T-cell (primary cell): ENCODE measurements at regions not wholly inside any gene's neighbourhood (a gene's known extent, or its start where the extent isn't known, plus 50 kb on each side); places are given as distances from the start of the nearest gene placed in this dataset.

Source experiments
- ATAC-seq, 4 experiments: fragments of 200-7000 bp in 3 of 4; fragments of 150-1000 bp in 1 of 4; cut with Tn5 transposase; replicated peaks in 1 of 4; 1 replicate in 3 of 4; 2 replicates in 1 of 4; pipeline ENCODE4 v1.10.0; 2021; ENCODE audit warnings: moderate library complexity in 3 of 4, mild to moderate bottlenecking in 2 of 4, moderate number of reproducible peaks in 1 of 4
- CTCF ChIA-PET, 2 donors: fragments of 300-600 bp; sonication (Branson Sonifier 250); formaldehyde crosslinking; loops; one replicate each; lab custom pipeline; 2022; ENCODE audit warnings: antibody characterized with exemption in 2 of 2; lab: Charles Lee
- POLR2A ChIA-PET, 2 donors: fragments of 300-600 bp; sonication (Branson Sonifier 250); formaldehyde crosslinking; loops; one replicate each; lab custom pipeline; 2022; ENCODE audit warnings: antibody characterized with exemption in 2 of 2; lab: Charles Lee
- DNase-seq, 35 experiments: peaks; one replicate each; pipeline versions ENCODE4 v3.0.0 to v3.0.0-alpha.2; 2013 to 2023
- H3K27ac ChIP-seq: one replicate; pipeline ENCODE4 v1.5.1; 2013; ENCODE audit warnings: low read length
- H3K27me3 ChIP-seq, 2 experiments: replicated peaks in 1 of 2; 1 replicate in 1 of 2; 2 replicates in 1 of 2; pipeline versions ENCODE4 v1.6.1 to v1.7.0; 2013; ENCODE audit warnings: low read length in 1 of 2, mixed read lengths in 1 of 2; ENCODE audit not compliant: control insufficient read depth in 2 of 2, insufficient read depth in 2 of 2; ENCODE audit errors: extremely low read depth in 1 of 2
- H3K36me3 ChIP-seq, 2 donors: 1 replicate in 1 of 2; 2 replicates in 1 of 2; pipeline versions ENCODE4 v1.6.1 to v1.7.0; 2013; ENCODE audit warnings: low read length in 1 of 2; ENCODE audit not compliant: control insufficient read depth in 2 of 2, insufficient read depth in 1 of 2; ENCODE audit errors: extremely low read depth in 1 of 2
- H3K4me1 ChIP-seq, 2 experiments: 1 replicate in 1 of 2; 2 replicates in 1 of 2; pipeline versions ENCODE4 v1.6.1 to v1.7.0; 2013; ENCODE audit warnings: low read length in 2 of 2, mixed read lengths in 1 of 2; ENCODE audit not compliant: insufficient read depth in 2 of 2, control insufficient read depth in 1 of 2; ENCODE audit errors: extremely low read depth in 1 of 2
- H3K4me3 ChIP-seq, 2 donors: 1 replicate in 1 of 2; 2 replicates in 1 of 2; pipeline versions ENCODE4 v1.5.1 to v1.7.0; 2013; ENCODE audit warnings: mild to moderate bottlenecking in 2 of 2, low read length in 1 of 2, moderate library complexity in 1 of 2; ENCODE audit not compliant: control insufficient read depth in 1 of 2; ENCODE audit errors: extremely low read depth in 1 of 2
- H3K9me3 ChIP-seq: 2 replicates; pipeline ENCODE4 v1.7.0; 2013
- H3K27ac Mint-ChIP-seq, 2 donors: one replicate each; pipeline ENCODE4 v1.8.0; 2020 to 2021; ENCODE audit warnings: mild to moderate bottlenecking in 2 of 2, mixed read lengths in 2 of 2
- H3K27me3 Mint-ChIP-seq, 2 donors: one replicate each; pipeline ENCODE4 v1.8.0; 2021 to 2022; ENCODE audit warnings: mixed read lengths in 2 of 2
- H3K36me3 Mint-ChIP-seq: one replicate; pipeline ENCODE4 v1.8.0; 2021; ENCODE audit warnings: mixed read lengths
- H3K4me1 Mint-ChIP-seq, 3 donors: one replicate each; pipeline ENCODE4 v1.8.0; 2020 to 2022; ENCODE audit warnings: mixed read lengths in 3 of 3, mild to moderate bottlenecking in 1 of 3
- H3K4me3 Mint-ChIP-seq, 3 donors: one replicate each; pipeline ENCODE4 v1.8.0; 2020 to 2022; ENCODE audit warnings: mild to moderate bottlenecking in 3 of 3, mixed read lengths in 3 of 3, moderate library complexity in 3 of 3
- H3K9me3 Mint-ChIP-seq, 3 donors: one replicate each; pipeline ENCODE4 v1.8.0; 2020 to 2022; ENCODE audit warnings: mixed read lengths in 3 of 3
- WGBS: methylation state at CpG from one replicate; pipeline ENCODE4 v1.1.5; 2013; ENCODE audit warnings: missing lambda C conversion rate; ENCODE audit not compliant: insufficient coverage; 5-methylcytosine and 5-hydroxymethylcytosine counted together

- no peaks in the 10 kb centered on the region for H3K9me3 ChIP-seq
- no peaks in the 10 kb centered on the region for H3K27me3 ChIP-seq
- H3K4me3 ChIP-seq = no peak overlapping the region
- ATAC-seq (no peak), DNase-seq (no peak)
- ChIA-PET POLR2A (no interaction called here), CTCF (no interaction called here)
- Mint-ChIP-seq H3K9me3 (peaks cover 0 to 7% (median 4%) of the 10 kb centered on the region in 3 donors), H3K27me3 (no peaks in the 10 kb centered on the region), H3K36me3 (no peaks in the 10 kb centered on the region), H3K27ac (no peak overlapping the region), H3K4me3 (no peak overlapping the region), H3K4me1 (no peaks in the 10 kb centered on the region)
- no peaks in the 10 kb centered on the region for H3K36me3 ChIP-seq
- H3K27ac ChIP-seq = no peak overlapping the region
- H3K4me1 ChIP-seq = no peaks in the 10 kb centered on the region
- WGBS = 80% methylated on average over 4 of the region's 6 CpGs
These were observed 623.4 kb upstream of the ADAMTS5 start for GRCh38 chr21:27590271-27590670.

DNA sequence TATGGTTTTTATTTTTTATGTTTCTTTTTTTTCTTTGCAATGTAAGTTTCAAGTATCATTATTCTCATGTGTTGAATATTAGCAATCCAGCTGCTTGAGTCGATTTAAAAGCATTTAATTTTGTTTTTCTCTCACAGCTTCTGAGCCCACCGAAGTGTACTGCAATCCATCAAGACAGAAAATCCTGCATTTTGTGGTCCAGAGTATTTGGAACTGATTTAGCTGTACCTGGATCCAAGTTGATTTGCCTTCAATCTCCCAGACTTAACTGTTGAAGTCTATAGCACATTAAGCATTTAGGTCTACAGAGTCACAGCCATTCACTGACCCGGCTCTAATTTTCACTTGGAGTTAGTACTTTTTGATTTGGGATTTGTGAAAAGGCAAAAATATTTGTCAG, 622.9 kb upstream of the ADAMTS5 start:
- Mint-ChIP-seq H3K27ac (no peak overlapping the region), H3K36me3 (no peaks in the 10 kb centered on the region), H3K9me3 (peaks cover under 1 to 8% (median 4%) of the 10 kb centered on the region in 3 donors), H3K4me1 (no peaks in the 10 kb centered on the region), H3K4me3 (no peak overlapping the region), H3K27me3 (no peaks in the 10 kb centered on the region)
- ATAC-seq = no peak
- Histone ChIP-seq H3K27ac (no peak overlapping the region), H3K9me3 (no peaks in the 10 kb centered on the region), H3K36me3 (no peaks in the 10 kb centered on the region), H3K27me3 (no peaks in the 10 kb centered on the region), H3K4me1 (no peaks in the 10 kb centered on the region), H3K4me3 (no peak overlapping the region)
- DNase-seq = no peak
- WGBS = 67% methylated on average over 1 of the region's 3 CpGs
- ChIA-PET POLR2A (no interaction called here), CTCF (no interaction called here)

GRCh38 chr21:27586986-27587385, 620.1 kb upstream of the ADAMTS5 start:
- CTCF ChIA-PET = no interaction called here
- H3K4me3 Mint-ChIP-seq = no peak overlapping the region
- H3K4me1 Mint-ChIP-seq = no peaks in the 10 kb centered on the region
- no peak overlapping the region for H3K4me3 ChIP-seq
- no peaks in the 10 kb centered on the region for H3K27me3 Mint-ChIP-seq
- no peak overlapping the region for H3K27ac ChIP-seq
- POLR2A ChIA-PET = no interaction called here
- no peaks in the 10 kb centered on the region for H3K36me3 Mint-ChIP-seq
- DNase-seq (no peak), ATAC-seq (no peak)
- no peaks in the 10 kb centered on the region for H3K27me3 ChIP-seq
- H3K9me3 ChIP-seq = no peaks in the 10 kb centered on the region
- H3K36me3 ChIP-seq = no peaks in the 10 kb centered on the region
- WGBS = 95% methylated on average over 5 of the region's 10 CpGs
- peaks cover 0 to 8% (median 4%) of the 10 kb centered on the region in 3 donors for H3K9me3 Mint-ChIP-seq
- H3K4me1 ChIP-seq = no peaks in the 10 kb centered on the region
- H3K27ac Mint-ChIP-seq = no peak overlapping the region

DNA sequence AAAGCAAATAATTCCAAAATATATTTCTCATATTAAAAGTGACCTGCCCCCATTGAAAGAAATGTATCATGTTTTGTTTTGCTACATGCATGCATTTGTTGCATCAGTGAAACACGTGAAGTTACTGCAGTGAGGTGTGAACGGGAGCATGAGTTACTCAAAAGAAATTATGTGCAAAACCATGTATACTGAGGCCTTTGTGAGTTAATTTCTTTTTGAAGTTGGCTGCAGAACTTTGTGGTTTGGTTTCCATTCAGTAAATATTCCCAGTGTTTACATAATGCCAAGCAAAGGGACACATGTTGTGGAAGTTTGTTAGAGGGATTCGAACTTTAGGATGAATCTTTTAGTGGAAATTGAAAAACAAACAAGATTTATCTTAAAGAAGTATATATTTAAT, 619.4 kb upstream of the ADAMTS5 start:
- Mint-ChIP-seq H3K4me3 (no peak overlapping the region), H3K9me3 (peaks cover 0 to 8% (median 4%) of the 10 kb centered on the region in 3 donors), H3K36me3 (no peaks in the 10 kb centered on the region), H3K4me1 (no peaks in the 10 kb centered on the region), H3K27me3 (no peaks in the 10 kb centered on the region), H3K27ac (no peak overlapping the region)
- no peak overlapping the region for H3K4me3 ChIP-seq
- no peak for DNase-seq
- H3K27ac ChIP-seq = no peak overlapping the region
- H3K4me1 ChIP-seq = no peaks in the 10 kb centered on the region
- WGBS = 75% methylated on average over 2 of the region's 3 CpGs
- POLR2A ChIA-PET = no interaction called here
- H3K9me3 ChIP-seq = no peaks in the 10 kb centered on the region
- CTCF ChIA-PET = no interaction called here
- ATAC-seq = no peak
- H3K36me3 ChIP-seq = no peaks in the 10 kb centered on the region
- no peaks in the 10 kb centered on the region for H3K27me3 ChIP-seq

GRCh38 chr21:27584256-27584655, 617.4 kb upstream of the ADAMTS5 start:
- no peaks in the 10 kb centered on the region for H3K9me3 ChIP-seq
- H3K36me3 Mint-ChIP-seq = no peaks in the 10 kb centered on the region
- H3K4me1 Mint-ChIP-seq = no peaks in the 10 kb centered on the region
- no peaks in the 10 kb centered on the region for H3K27me3 Mint-ChIP-seq
- H3K4me1 ChIP-seq = no peaks in the 10 kb centered on the region
- ChIA-PET CTCF (interaction anchor here in 1 of 2 donors (0.6 kb wide), 1 partner anchor 199 kb away, joined by 9 read pairs; no protein-coding TSS in a partner anchor), POLR2A (no interaction called here)
- no peak overlapping the region for H3K27ac Mint-ChIP-seq
- ATAC-seq (no peak), DNase-seq (no peak)
- WGBS = no CpG with 5 or more reads among the region's 1 CpG
- H3K36me3 ChIP-seq = no peaks in the 10 kb centered on the region
- no peak overlapping the region for H3K4me3 Mint-ChIP-seq
- no peak overlapping the region for H3K27ac ChIP-seq
- peaks cover 4 to 8% (median 4%) of the 10 kb centered on the region in 3 donors for H3K9me3 Mint-ChIP-seq
- H3K4me3 ChIP-seq = no peak overlapping the region
- no peaks in the 10 kb centered on the region for H3K27me3 ChIP-seq

DNA sequence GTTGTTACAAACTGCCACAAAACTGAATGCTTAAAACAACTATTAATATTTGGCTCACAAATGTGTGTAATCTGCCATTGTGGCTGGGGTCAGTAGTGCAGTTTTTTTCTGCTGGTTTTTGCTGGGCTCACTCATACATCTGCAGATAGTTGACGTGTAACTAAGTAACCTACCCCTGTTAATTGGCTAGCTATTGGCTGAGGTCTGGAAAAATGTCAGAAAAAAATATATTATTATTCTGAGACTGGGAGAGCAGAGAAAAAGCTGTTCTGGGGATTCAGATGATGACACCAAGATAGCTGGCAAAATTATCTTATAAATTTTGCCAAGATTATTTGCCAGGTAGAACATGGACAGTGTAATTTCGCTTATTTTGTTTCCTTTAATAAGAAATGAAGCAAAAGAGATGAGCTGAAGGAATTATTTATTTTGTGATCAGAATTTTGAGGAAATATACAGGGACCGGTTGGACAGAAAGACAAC, 616.1 kb upstream of the ADAMTS5 start:
- ATAC-seq = no peak
- Mint-ChIP-seq H3K27me3 (no peaks in the 10 kb centered on the region), H3K9me3 (peaks cover 4 to 8% (median 4%) of the 10 kb centered on the region in 3 donors), H3K4me3 (no peak overlapping the region), H3K4me1 (no peaks in the 10 kb centered on the region), H3K36me3 (no peaks in the 10 kb centered on the region), H3K27ac (no peak overlapping the region)
- Histone ChIP-seq H3K9me3 (no peaks in the 10 kb centered on the region), H3K27me3 (no peaks in the 10 kb centered on the region), H3K36me3 (no peaks in the 10 kb centered on the region), H3K27ac (no peak overlapping the region), H3K4me1 (no peaks in the 10 kb centered on the region), H3K4me3 (no peak overlapping the region)
- ChIA-PET POLR2A (no interaction called here), CTCF (no interaction called here)
- 80% methylated on average over 1 of the region's 3 CpGs for WGBS
- DNase-seq = no peak
